ENCODE measurements at regions not wholly inside any gene's neighbourhood (a gene's known extent, or its start where the extent isn't known, plus 50 kb on each side); places are given as distances from the start of the nearest gene placed in this dataset.

DNA sequence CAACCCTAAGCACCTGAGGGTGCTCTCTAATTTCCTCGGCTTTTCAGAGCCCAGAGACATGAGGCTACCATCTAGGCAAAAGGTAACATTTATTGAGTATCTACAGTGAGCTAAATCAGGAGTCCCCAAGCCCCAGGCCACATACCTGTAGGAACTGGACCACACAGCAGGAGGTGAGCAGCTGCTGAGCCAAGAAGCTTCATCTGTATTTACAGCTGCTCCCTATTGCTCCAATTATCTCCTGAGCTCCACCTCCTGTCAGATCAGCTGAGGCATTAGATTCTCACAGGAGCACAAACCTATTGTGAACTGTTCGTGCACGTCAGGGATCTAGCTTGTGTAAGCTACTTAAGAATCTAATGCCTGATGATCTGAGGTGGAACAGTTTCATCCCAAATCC lies 70.2 kb downstream of the RND3 start:
- Histone ChIP-seq H3K36me3 (no peaks in the 10 kb centered on the region), H3K4me3 (no peak overlapping the region), H3K4me1 (no peaks in the 10 kb centered on the region), H3K27ac (no peak overlapping the region), H3K27me3 (ENCODE audit: low read depth) (no peaks in the 10 kb centered on the region), H3K9me3 (no peaks in the 10 kb centered on the region)
- intact Hi-C loops (cut with DNase I): no loop called here
- ATAC-seq: no peak
- TF ChIP-seq, protein P1, sequence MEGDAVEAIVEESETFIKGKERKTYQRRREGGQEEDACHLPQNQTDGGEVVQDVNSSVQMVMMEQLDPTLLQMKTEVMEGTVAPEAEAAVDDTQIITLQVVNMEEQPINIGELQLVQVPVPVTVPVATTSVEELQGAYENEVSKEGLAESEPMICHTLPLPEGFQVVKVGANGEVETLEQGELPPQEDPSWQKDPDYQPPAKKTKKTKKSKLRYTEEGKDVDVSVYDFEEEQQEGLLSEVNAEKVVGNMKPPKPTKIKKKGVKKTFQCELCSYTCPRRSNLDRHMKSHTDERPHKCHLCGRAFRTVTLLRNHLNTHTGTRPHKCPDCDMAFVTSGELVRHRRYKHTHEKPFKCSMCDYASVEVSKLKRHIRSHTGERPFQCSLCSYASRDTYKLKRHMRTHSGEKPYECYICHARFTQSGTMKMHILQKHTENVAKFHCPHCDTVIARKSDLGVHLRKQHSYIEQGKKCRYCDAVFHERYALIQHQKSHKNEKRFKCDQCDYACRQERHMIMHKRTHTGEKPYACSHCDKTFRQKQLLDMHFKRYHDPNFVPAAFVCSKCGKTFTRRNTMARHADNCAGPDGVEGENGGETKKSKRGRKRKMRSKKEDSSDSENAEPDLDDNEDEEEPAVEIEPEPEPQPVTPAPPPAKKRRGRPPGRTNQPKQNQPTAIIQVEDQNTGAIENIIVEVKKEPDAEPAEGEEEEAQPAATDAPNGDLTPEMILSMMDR (IDR thresholded peaks at IDR 0.05): no peak
- DNase-seq: no peak

DNA sequence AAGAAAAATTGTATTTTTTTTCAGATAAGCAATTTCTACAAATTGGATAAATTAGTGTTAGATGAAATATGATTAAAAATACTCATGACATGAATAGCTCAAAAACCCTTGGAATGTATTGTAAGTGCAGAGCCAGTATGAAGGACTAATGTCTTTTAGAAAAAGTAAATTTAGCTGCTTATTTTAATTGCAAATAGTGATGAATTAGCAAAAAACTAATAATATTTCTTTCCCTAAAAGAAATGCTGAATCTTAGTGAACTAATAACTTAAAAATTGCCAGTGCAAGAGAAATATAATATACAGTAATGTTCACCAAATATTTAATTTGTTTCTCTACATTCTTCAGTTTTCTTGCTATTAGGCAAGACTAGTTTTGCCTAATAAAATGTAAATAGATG lies 72.4 kb downstream of the RND3 start:
- H3K4me1 ChIP-seq: no peaks in the 10 kb centered on the region
- DNase-seq: no peak
- no peaks in the 10 kb centered on the region for H3K27me3 ChIP-seq (ENCODE audit: low read depth)
- no peak overlapping the region for H3K4me3 ChIP-seq
- ATAC-seq: no peak
- intact Hi-C loops (cut with DNase I): no loop called here
- no peak overlapping the region for H3K27ac ChIP-seq
- no peaks in the 10 kb centered on the region for H3K36me3 ChIP-seq
- H3K9me3 ChIP-seq: no peaks in the 10 kb centered on the region
- TF ChIP-seq, protein P1 (IDR thresholded peaks at IDR 0.05): no peak

- Histone ChIP-seq H3K9me3 (no peaks in the 10 kb centered on the region), H3K36me3 (no peaks in the 10 kb centered on the region), H3K4me3 (no peak overlapping the region), H3K27me3 (ENCODE audit: low read depth) (no peaks in the 10 kb centered on the region), H3K4me1 (no peaks in the 10 kb centered on the region), H3K27ac (no peak overlapping the region)
- TF ChIP-seq, protein P1 (IDR thresholded peaks at IDR 0.05): no peak
- intact Hi-C loops (cut with DNase I): no loop called here
- DNase-seq: no peak
- ATAC-seq: no peak
Observed at GRCh38 chr2:150413910-150414309, 73.6 kb downstream of the RND3 start.

GRCh38 chr2:150413366-150413765 lies 74.1 kb downstream of the RND3 start:
- H3K4me3 ChIP-seq: no peak overlapping the region
- TF ChIP-seq, protein P1 (IDR thresholded peaks at IDR 0.05): no peak
- no peak for DNase-seq
- H3K27ac ChIP-seq: no peak overlapping the region
- no peak for ATAC-seq
- no peaks in the 10 kb centered on the region for H3K27me3 ChIP-seq (ENCODE audit: low read depth)
- H3K9me3 ChIP-seq: no peaks in the 10 kb centered on the region
- intact Hi-C loops (cut with DNase I): no loop called here
- H3K36me3 ChIP-seq: no peaks in the 10 kb centered on the region
- H3K4me1 ChIP-seq: no peaks in the 10 kb centered on the region

- Histone ChIP-seq H3K9me3 (no peaks in the 10 kb centered on the region), H3K4me1 (no peaks in the 10 kb centered on the region), H3K36me3 (no peaks in the 10 kb centered on the region), H3K27ac (no peak overlapping the region), H3K27me3 (ENCODE audit: low read depth) (no peaks in the 10 kb centered on the region), H3K4me3 (no peak overlapping the region)
- DNase-seq (no peak), ATAC-seq (no peak)
- intact Hi-C loops (cut with DNase I): no loop called here
- TF ChIP-seq, protein P1 (IDR thresholded peaks at IDR 0.05): no peak
Observed at GRCh38 chr2:150410809-150411208, 76.7 kb downstream of the RND3 start.

DNA sequence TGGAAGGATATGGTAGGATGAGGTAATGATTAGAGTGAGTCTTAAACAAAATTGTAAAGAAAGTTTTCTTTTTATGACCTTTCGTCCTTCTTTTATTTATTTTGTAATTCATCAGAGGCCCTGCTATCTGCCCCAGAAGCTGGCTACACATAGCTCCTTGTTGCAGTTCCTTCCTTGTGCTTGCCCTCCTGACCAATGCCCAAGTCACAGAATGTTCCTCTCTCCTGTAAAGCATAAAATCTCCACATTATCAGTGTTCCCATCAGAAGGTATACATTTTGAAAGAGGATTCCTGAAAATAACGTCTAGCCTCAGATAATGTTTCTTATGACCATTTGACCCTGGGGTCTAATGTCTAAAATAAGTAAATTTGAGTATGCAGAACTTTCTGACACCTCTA lies 78.3 kb downstream of the RND3 start:
- Histone ChIP-seq H3K4me1 (no peaks in the 10 kb centered on the region), H3K36me3 (no peaks in the 10 kb centered on the region), H3K27ac (no peak overlapping the region), H3K9me3 (no peaks in the 10 kb centered on the region), H3K4me3 (no peak overlapping the region), H3K27me3 (ENCODE audit: low read depth) (no peaks in the 10 kb centered on the region)
- TF ChIP-seq, protein P1 (IDR thresholded peaks at IDR 0.05): no peak
- no peak for DNase-seq
- intact Hi-C loops (cut with DNase I): no loop called here
- ATAC-seq: no peak
